Activated CD8-positive, alpha-beta T cell treated with anti-CD3 and anti-CD28 coated beads for 36 hours (primary cell): ENCODE measurements at regions not wholly inside any gene's neighbourhood (a gene's known extent, or its start where the extent isn't known, plus 50 kb on each side); places are given as distances from the start of the nearest gene placed in this dataset.

Source experiments
- ATAC-seq: fragments of 200-7000 bp; cut with Tn5 transposase; one replicate; pipeline ENCODE4 v1.10.0; 2021; ENCODE audit warnings: mild to moderate bottlenecking, moderate library complexity
- CTCF ChIA-PET: fragments of 350-600 bp; sonication (Branson Sonifier 250); formaldehyde crosslinking; loops from one replicate; lab custom pipeline; 2021; ENCODE audit warnings: antibody characterized with exemption; lab: Charles Lee
- POLR2A ChIA-PET: fragments of 350-600 bp; sonication (Branson Sonifier 250); formaldehyde crosslinking; loops from one replicate; lab custom pipeline; 2021; ENCODE audit warnings: antibody characterized with exemption; lab: Charles Lee
- DNase-seq: peaks from one replicate; pipeline ENCODE4 v3.0.0-alpha.2; 2020
- H3K27ac Mint-ChIP-seq: one replicate; pipeline ENCODE4 v1.8.0; 2021; ENCODE audit warnings: mild to moderate bottlenecking, mixed read lengths
- H3K27me3 Mint-ChIP-seq: one replicate; pipeline ENCODE4 v1.8.0; 2021; ENCODE audit warnings: mixed read lengths
- H3K36me3 Mint-ChIP-seq: one replicate; pipeline ENCODE4 v1.8.0; 2021; ENCODE audit warnings: low read depth, mixed read lengths
- H3K4me1 Mint-ChIP-seq: one replicate; pipeline ENCODE4 v1.8.0; 2021; ENCODE audit warnings: low read depth, mixed read lengths
- H3K4me3 Mint-ChIP-seq: one replicate; pipeline ENCODE4 v1.8.0; 2021; ENCODE audit warnings: mild to moderate bottlenecking, moderate library complexity, mixed read lengths
- H3K9me3 Mint-ChIP-seq: one replicate; pipeline ENCODE4 v1.8.0; 2021; ENCODE audit warnings: mixed read lengths
- CTCF ChIP-seq: fragments of 200-600 bp; IDR thresholded peaks from one replicate; pipeline ENCODE4 v1.8.0; 2022; ENCODE audit warnings: antibody characterized with exemption, mild to moderate bottlenecking
- intact Hi-C: fragments of 100-400 bp; cut with micrococcal nuclease; formaldehyde crosslinking; loops from one replicate; pipeline ENCODE4 v1.10.0; 2022

- intact Hi-C loops = no loop called here
- Mint-ChIP-seq H3K9me3 (no peaks in the 10 kb centered on the region), H3K36me3 (no peaks in the 10 kb centered on the region), H3K4me3 (no peak overlapping the region), H3K27me3 (peaks cover 3% of the 10 kb centered on the region), H3K27ac (no peak overlapping the region), H3K4me1 (no peaks in the 10 kb centered on the region)
- no peak for DNase-seq
- CTCF ChIA-PET = interaction anchor here (1.4 kb wide), 1 partner anchor 10 kb away, joined by 4 read pairs; no protein-coding TSS in a partner anchor
- no peak for ATAC-seq
- POLR2A ChIA-PET = no interaction called here
- no peak for TF ChIP-seq CTCF
Observed at GRCh38 chr9:86605303-86605702, 251.1 kb upstream of the TUT7 start.

DNA sequence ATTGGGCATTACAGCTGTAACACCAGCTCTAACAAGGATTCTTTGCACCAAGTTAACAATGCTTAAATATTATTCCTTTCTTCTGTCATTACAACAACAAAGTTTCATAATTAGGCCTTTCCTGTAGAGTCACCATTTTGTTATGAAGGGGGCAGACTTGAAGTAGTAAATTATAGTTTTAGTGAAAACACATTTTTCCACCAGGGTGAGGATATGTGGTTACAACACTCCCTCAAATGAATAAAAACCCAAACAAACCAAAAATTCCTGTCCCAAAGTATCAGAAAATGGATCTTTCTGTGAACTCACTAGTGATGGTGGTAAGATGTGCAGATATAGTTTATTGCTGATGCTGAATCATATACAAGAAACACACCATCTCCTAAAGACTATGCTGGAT lies 250.5 kb upstream of the TUT7 start:
- no peak for DNase-seq
- TF ChIP-seq CTCF = no peak
- CTCF ChIA-PET = interaction anchor here (1.4 kb wide), 1 partner anchor 11 kb away, joined by 4 read pairs; no protein-coding TSS in a partner anchor
- intact Hi-C loops = no loop called here
- Mint-ChIP-seq H3K36me3 (no peaks in the 10 kb centered on the region), H3K9me3 (no peaks in the 10 kb centered on the region), H3K27ac (no peak overlapping the region), H3K4me3 (no peak overlapping the region), H3K27me3 (peaks cover 7% of the 10 kb centered on the region), H3K4me1 (no peaks in the 10 kb centered on the region)
- POLR2A ChIA-PET = no interaction called here
- ATAC-seq = no peak

DNA sequence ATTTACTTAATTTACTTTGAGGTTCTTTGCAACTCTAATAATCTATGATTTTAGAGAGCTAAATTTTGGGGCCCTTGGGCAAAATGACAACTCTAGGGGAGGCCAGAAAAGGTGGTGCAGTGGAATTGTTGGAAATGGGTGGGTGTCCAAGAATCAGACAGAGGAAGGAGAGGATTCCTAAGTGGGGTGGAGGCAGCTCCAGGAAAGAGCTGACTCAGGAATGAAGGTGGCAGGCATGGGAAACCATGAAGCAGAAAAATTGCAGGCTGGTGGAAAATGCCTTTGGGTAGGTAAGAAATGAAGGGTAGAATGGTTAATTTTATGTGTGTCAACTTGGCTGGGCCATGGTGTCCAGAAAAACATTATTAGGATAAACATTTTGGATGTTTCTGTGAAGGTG lies 248.5 kb upstream of the TUT7 start:
- POLR2A ChIA-PET = no interaction called here
- Mint-ChIP-seq H3K4me1 (no peaks in the 10 kb centered on the region), H3K4me3 (no peak overlapping the region), H3K27ac (no peak overlapping the region), H3K27me3 (peaks cover 9% of the 10 kb centered on the region), H3K36me3 (no peaks in the 10 kb centered on the region), H3K9me3 (no peaks in the 10 kb centered on the region)
- CTCF ChIA-PET = no interaction called here
- no peak for DNase-seq
- ATAC-seq = no peak
- TF ChIP-seq CTCF = no peak
- intact Hi-C loops = no loop called here

DNA sequence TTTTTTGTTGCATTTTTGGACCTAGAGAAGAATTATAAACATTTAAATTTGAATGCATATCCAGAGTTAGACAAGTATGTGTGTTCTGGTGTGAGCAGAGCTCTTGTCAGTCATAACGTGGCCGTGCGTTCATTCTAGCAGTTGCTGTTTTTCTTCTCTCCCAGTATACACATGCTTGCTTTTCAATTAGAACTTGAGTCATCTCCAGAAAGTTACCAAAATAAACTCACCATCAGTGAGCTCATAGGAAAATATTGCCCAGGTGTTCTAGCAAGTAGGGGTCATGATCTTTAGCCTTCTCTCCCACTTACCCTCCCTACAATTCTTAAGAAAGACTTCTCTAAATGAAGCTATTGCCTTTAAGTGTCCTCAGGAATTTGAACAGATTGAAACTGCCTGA lies 247.5 kb upstream of the TUT7 start:
- intact Hi-C loops = no loop called here
- ATAC-seq (no peak), DNase-seq (no peak)
- ChIA-PET CTCF (interaction anchor here (1.4 kb wide), 1 partner anchor 188 kb away, joined by 3 read pairs; no protein-coding TSS in a partner anchor), POLR2A (no interaction called here)
- H3K4me1 Mint-ChIP-seq = no peaks in the 10 kb centered on the region
- peaks cover 9% of the 10 kb centered on the region for H3K27me3 Mint-ChIP-seq
- H3K36me3 Mint-ChIP-seq = no peaks in the 10 kb centered on the region
- H3K9me3 Mint-ChIP-seq = no peaks in the 10 kb centered on the region
- no peak overlapping the region for H3K4me3 Mint-ChIP-seq
- no peak overlapping the region for H3K27ac Mint-ChIP-seq
- TF ChIP-seq CTCF = no peak

DNA sequence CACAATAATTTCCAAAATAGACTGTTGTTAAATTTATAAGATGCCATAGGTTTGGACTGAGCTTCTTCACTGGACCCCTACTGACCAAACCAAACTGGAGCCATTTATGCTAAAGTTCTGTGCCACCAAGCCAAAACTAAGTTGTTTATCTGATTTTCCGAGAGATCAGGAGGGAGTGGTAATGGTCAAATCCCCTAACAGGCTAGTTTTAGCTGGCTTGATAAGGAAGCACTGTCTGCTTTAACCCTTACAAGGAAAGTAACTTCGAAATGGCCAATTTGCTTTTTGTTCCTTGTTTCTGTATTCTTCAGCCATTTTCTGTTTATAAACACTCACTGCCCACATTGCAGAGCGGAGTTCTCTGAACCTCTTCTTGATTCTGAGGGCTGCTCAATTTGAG lies 246.8 kb upstream of the TUT7 start:
- Mint-ChIP-seq H3K9me3 (no peaks in the 10 kb centered on the region), H3K4me3 (no peak overlapping the region), H3K27ac (no peak overlapping the region), H3K4me1 (no peaks in the 10 kb centered on the region), H3K36me3 (no peaks in the 10 kb centered on the region), H3K27me3 (peaks cover 9% of the 10 kb centered on the region)
- TF ChIP-seq CTCF = no peak
- CTCF ChIA-PET = interaction anchor here (1.4 kb wide), 1 partner anchor 187 kb away, joined by 3 read pairs; no protein-coding TSS in a partner anchor
- POLR2A ChIA-PET = no interaction called here
- intact Hi-C loops = no loop called here
- ATAC-seq = no peak
- DNase-seq = no peak
